Hematopoietic multipotent progenitor cell (in vitro differentiated cells): ENCODE measurements at regions not wholly inside any gene's neighbourhood (a gene's known extent, or its start where the extent isn't known, plus 50 kb on each side); places are given as distances from the start of the nearest gene placed in this dataset.

Experiments used
- DNase-seq, 3 donors: peaks; one replicate each; pipeline ENCODE4 v3.0.0-alpha.2; 2011 to 2015; ENCODE audit warnings: low read depth in 2 of 3, low spot score in 2 of 3

- DNase-seq, result peak in 1 of 3 donors; percentile 17
Observed at GRCh38 chr12:126772171-126772864, 1494.7 kb upstream of the TMEM132C start.

- no peak for DNase-seq
Observed at GRCh38 chr12:126773012-126773411, 1494.0 kb upstream of the TMEM132C start.

GRCh38 chr12:126773491-126773890, 1493.5 kb upstream of the TMEM132C start:
- no peak for DNase-seq

GRCh38 chr12:126776026-126776655, 1490.8 kb upstream of the TMEM132C start:
- no peak for DNase-seq

GRCh38 chr12:126780343-126780742, 1486.6 kb upstream of the TMEM132C start:
- no peak for DNase-seq

- DNase-seq, result no peak
Observed at GRCh38 chr12:126781593-126781992, 1485.4 kb upstream of the TMEM132C start.

- DNase-seq, result no peak
Observed at GRCh38 chr12:126782083-126782482, 1484.9 kb upstream of the TMEM132C start.

GRCh38 chr12:126784328-126784921, 1482.5 kb upstream of the TMEM132C start:
- DNase-seq, result peak in 2 of 3 donors; percentile 13 to 36

- DNase-seq, result no peak
Observed at GRCh38 chr12:126789963-126790362, 1477.0 kb upstream of the TMEM132C start.

GRCh38 chr12:126791122-126791521, 1475.8 kb upstream of the TMEM132C start:
- DNase-seq, result no peak

GRCh38 chr12:126792411-126792810, 1474.6 kb upstream of the TMEM132C start:
- DNase-seq, result no peak

- no peak for DNase-seq
Observed at GRCh38 chr12:126797525-126797924, 1469.4 kb upstream of the TMEM132C start.

GRCh38 chr12:126798449-126798848, 1468.5 kb upstream of the TMEM132C start:
- DNase-seq, result no peak

- DNase-seq, result no peak
Observed at GRCh38 chr12:126807312-126807865, 1459.6 kb upstream of the TMEM132C start.

- no peak for DNase-seq
Observed at GRCh38 chr12:126811391-126811790, 1455.6 kb upstream of the TMEM132C start.

- no peak for DNase-seq
Observed at GRCh38 chr12:126819554-126819953, 1447.4 kb upstream of the TMEM132C start.

- DNase-seq, result no peak
Observed at GRCh38 chr12:126830778-126831680, 1435.9 kb upstream of the TMEM132C start.

GRCh38 chr12:126837697-126838096, 1429.3 kb upstream of the TMEM132C start:
- no peak for DNase-seq

- no peak for DNase-seq
Observed at GRCh38 chr12:126843915-126844669, 1422.9 kb upstream of the TMEM132C start.
